MM.1S (cell line): ENCODE measurements at regions not wholly inside any gene's neighbourhood (a gene's known extent, or its start where the extent isn't known, plus 50 kb on each side); places are given as distances from the start of the nearest gene placed in this dataset.

Experiments used
- CTCF ChIP-seq: fragments of 300-600 bp; sonication (generic); IDR thresholded peaks from 2 replicates; pipeline ENCODE4 v1.5.1; 2016; ENCODE audit warnings: antibody characterized with exemption, low read length, mixed read lengths
- EZH2 ChIP-seq: fragments of 300-600 bp; sonication (generic); optimal IDR thresholded peaks from 2 replicates; pipeline ENCODE3; 2017; ENCODE audit warnings: low read depth, mild to moderate bottlenecking, antibody characterized with exemption, low read length, mixed read lengths

GRCh38 chr2:160996584-160996983 is 163.6 kb upstream of the TANK start:
- no peak for TF ChIP-seq CTCF
- no peak for TF ChIP-seq EZH2
